ENCODE measurements at regions not wholly inside any gene's neighbourhood (a gene's known extent, or its start where the extent isn't known, plus 50 kb on each side); places are given as distances from the start of the nearest gene placed in this dataset.

- Histone ChIP-seq H3K79me2 (ENCODE audit: low read length) (no peaks in the 10 kb centered on the region), H3K27ac (ENCODE audit: low read length) (no peak overlapping the region), H3K4me1 (ENCODE audit: low read length) (no peaks in the 10 kb centered on the region), H3K36me3 (replicated peaks; ENCODE audit: insufficient read depth, low read length) (no peaks in the 10 kb centered on the region), H3K4me3 (ENCODE audit: low read length) (no peak overlapping the region), H3K9ac (ENCODE audit: low read length) (no peak overlapping the region), H3K9me3 (replicated peaks; ENCODE audit: insufficient read depth, low read length) (no peaks in the 10 kb centered on the region), H3K9me2 (replicated peaks; ENCODE audit: insufficient read depth, low read length) (no peaks in the 10 kb centered on the region), H3F3A (ENCODE audit: insufficient read depth, low read length) (no peaks in the 10 kb centered on the region), H3K4me2 (ENCODE audit: low read depth, low read length) (no peak overlapping the region), H4K20me1 (ENCODE audit: insufficient read depth, low read length) (no peaks in the 10 kb centered on the region), H3K27me3 (replicated peaks; ENCODE audit: insufficient read depth, low read length) (no peaks in the 10 kb centered on the region), H2AFZ (ENCODE audit: low read length) (no peak overlapping the region)
- no peak for DNase-seq
- TF ChIP-seq EZH2phosphoT487 (IDR thresholded peaks at IDR 0.05; ENCODE audit: low read length) (no peak), EZH2 (optimal IDR thresholded peaks at IDR 0.05; ENCODE audit: low read depth, low read length) (no peak), CTCF (IDR thresholded peaks at IDR 0.05; ENCODE audit: low read length) (no peak)
Measured at GRCh38 chr20:11728937-11729336, 188.8 kb upstream of the BTBD3 start.

DNA sequence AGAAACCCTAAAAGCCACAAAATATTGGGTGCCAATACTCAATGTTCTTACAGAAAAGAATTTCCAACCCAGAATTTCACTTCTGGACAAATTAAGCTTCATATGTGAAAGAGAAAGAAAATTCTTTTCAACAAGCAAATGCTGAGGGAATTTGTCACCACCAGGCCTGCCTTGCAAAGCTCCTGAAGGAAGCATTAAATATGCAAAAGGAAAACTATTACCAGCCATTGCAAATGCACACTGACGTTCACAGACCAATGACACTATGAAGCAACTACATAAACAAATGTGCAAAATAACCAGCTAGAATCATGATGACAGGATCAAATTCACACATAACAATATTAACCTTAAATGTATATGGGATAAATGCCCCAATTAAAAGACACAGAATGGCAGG, 187.9 kb upstream of the BTBD3 start:
- no peaks in the 10 kb centered on the region for H3F3A ChIP-seq (ENCODE audit: insufficient read depth, low read length)
- no peak overlapping the region for H3K9ac ChIP-seq (ENCODE audit: low read length)
- no peak for TF ChIP-seq EZH2 (optimal IDR thresholded peaks at IDR 0.05; ENCODE audit: low read depth, low read length)
- no peak for TF ChIP-seq CTCF (IDR thresholded peaks at IDR 0.05; ENCODE audit: low read length)
- no peak for TF ChIP-seq EZH2phosphoT487 (IDR thresholded peaks at IDR 0.05; ENCODE audit: low read length)
- no peaks in the 10 kb centered on the region for H4K20me1 ChIP-seq (ENCODE audit: insufficient read depth, low read length)
- H3K79me2 ChIP-seq (ENCODE audit: low read length) = no peaks in the 10 kb centered on the region
- no peaks in the 10 kb centered on the region for H3K9me2 ChIP-seq (replicated peaks; ENCODE audit: insufficient read depth, low read length)
- no peak overlapping the region for H3K27ac ChIP-seq (ENCODE audit: low read length)
- no peak overlapping the region for H3K4me2 ChIP-seq (ENCODE audit: low read depth, low read length)
- no peaks in the 10 kb centered on the region for H3K27me3 ChIP-seq (replicated peaks; ENCODE audit: insufficient read depth, low read length)
- no peaks in the 10 kb centered on the region for H3K4me1 ChIP-seq (ENCODE audit: low read length)
- no peaks in the 10 kb centered on the region for H3K36me3 ChIP-seq (replicated peaks; ENCODE audit: insufficient read depth, low read length)
- H3K9me3 ChIP-seq (replicated peaks; ENCODE audit: insufficient read depth, low read length) = no peaks in the 10 kb centered on the region
- DNase-seq = no peak
- no peak overlapping the region for H2AFZ ChIP-seq (ENCODE audit: low read length)
- H3K4me3 ChIP-seq (ENCODE audit: low read length) = no peak overlapping the region

GRCh38 chr20:11734431-11734830, 183.3 kb upstream of the BTBD3 start:
- H3K9me2 ChIP-seq (replicated peaks; ENCODE audit: insufficient read depth, low read length) = no peaks in the 10 kb centered on the region
- H3K79me2 ChIP-seq (ENCODE audit: low read length) = no peaks in the 10 kb centered on the region
- H3K27ac ChIP-seq (ENCODE audit: low read length) = no peak overlapping the region
- H3K4me2 ChIP-seq (ENCODE audit: low read depth, low read length) = no peak overlapping the region
- H3K4me3 ChIP-seq (ENCODE audit: low read length) = no peak overlapping the region
- H3F3A ChIP-seq (ENCODE audit: insufficient read depth, low read length) = no peaks in the 10 kb centered on the region
- DNase-seq = no peak
- H2AFZ ChIP-seq (ENCODE audit: low read length) = no peak overlapping the region
- H3K9ac ChIP-seq (ENCODE audit: low read length) = no peak overlapping the region
- no peaks in the 10 kb centered on the region for H3K36me3 ChIP-seq (replicated peaks; ENCODE audit: insufficient read depth, low read length)
- H3K9me3 ChIP-seq (replicated peaks; ENCODE audit: insufficient read depth, low read length) = no peaks in the 10 kb centered on the region
- H3K4me1 ChIP-seq (ENCODE audit: low read length) = no peaks in the 10 kb centered on the region
- TF ChIP-seq EZH2phosphoT487 (IDR thresholded peaks at IDR 0.05; ENCODE audit: low read length) = no peak
- TF ChIP-seq CTCF (IDR thresholded peaks at IDR 0.05; ENCODE audit: low read length) = no peak
- no peak for TF ChIP-seq EZH2 (optimal IDR thresholded peaks at IDR 0.05; ENCODE audit: low read depth, low read length)
- no peaks in the 10 kb centered on the region for H4K20me1 ChIP-seq (ENCODE audit: insufficient read depth, low read length)
- H3K27me3 ChIP-seq (replicated peaks; ENCODE audit: insufficient read depth, low read length) = no peaks in the 10 kb centered on the region
